ENCODE measurements at regions not wholly inside any gene's neighbourhood (a gene's known extent, or its start where the extent isn't known, plus 50 kb on each side); places are given as distances from the start of the nearest gene placed in this dataset.

GRCh38 chr5:96214442-96215197 lies 218.4 kb downstream of the PCSK1 start:
- FAIRE-seq: no peak
- no peak for TF ChIP-seq JUN (IDR thresholded peaks at IDR 0.05; ENCODE audit: low read depth, low read length)
- no peak for TF ChIP-seq KDM5A (IDR thresholded peaks at IDR 0.05; ENCODE audit: low read length)
- no peak for TF ChIP-seq TAF1 (IDR thresholded peaks at IDR 0.05; ENCODE audit: low read depth, low read length)
- TF ChIP-seq SIRT6 (IDR thresholded peaks at IDR 0.05; ENCODE audit: low read length): no peak
- TF ChIP-seq POLR2A (IDR thresholded peaks at IDR 0.05; ENCODE audit: control extremely low read depth in 1 of 2, low read depth in 2 of 2, low read length in 2 of 2): no peak
- no peak for TF ChIP-seq EZH2 (IDR thresholded peaks at IDR 0.05; ENCODE audit: low read depth, low read length, severe bottlenecking)
- TF ChIP-seq EP300 (IDR thresholded peaks at IDR 0.05; ENCODE audit: borderline replicate concordance in 1 of 2, low read depth in 2 of 2, low read length in 2 of 2): no peak
- no peak for TF ChIP-seq SP1 (IDR thresholded peaks at IDR 0.05; ENCODE audit: low read depth, low read length)
- TF ChIP-seq HDAC2 (IDR thresholded peaks at IDR 0.05; ENCODE audit: borderline replicate concordance in 1 of 2, low read depth in 2 of 2, low read length in 2 of 2): no peak
- no peak for TF ChIP-seq SP2 (IDR thresholded peaks at IDR 0.05; ENCODE audit: low read length)
- no peak for TF ChIP-seq CREB1 (IDR thresholded peaks at IDR 0.05)

More at GRCh38 chr5:96214442-96215197, 218.4 kb downstream of the PCSK1 start:
- no peaks in the 10 kb centered on the region for H4K20me1 ChIP-seq (replicated peaks in 1 of 2; ENCODE audit: control insufficient read depth in 1 of 2, insufficient read depth in 2 of 2, low read length in 2 of 2)
- H2AFZ ChIP-seq (ENCODE audit: low read length): no peak overlapping the region
- no peak overlapping the region for H3K56ac ChIP-seq (replicated peaks; ENCODE audit: insufficient read length, low read depth, low read length)
- peaks cover 0 to 1% (median 0%) of the 10 kb centered on the region in 4 experiments; a peak in 1 of 7 replicates for H3K27me3 ChIP-seq (replicated peaks in 1 of 4; ENCODE audit: control insufficient read depth in 3 of 4, extremely low read depth in 1 of 4, insufficient read depth in 3 of 4, low read length in 3 of 4)
- H3K9ac ChIP-seq (replicated peaks in 1 of 4; ENCODE audit: extremely low read depth in 1 of 4, low read depth in 3 of 4, low read length in 3 of 4): no peak overlapping the region
- H3K27ac ChIP-seq (ENCODE audit: low read depth, low read length): no peak overlapping the region
- H4K5ac ChIP-seq (ENCODE audit: insufficient read length, low read depth, low read length): no peak overlapping the region
- H4K8ac ChIP-seq (ENCODE audit: extremely low read depth, insufficient read depth, low read length): no peak overlapping the region
- no peak overlapping the region for H2BK12ac ChIP-seq (ENCODE audit: low read depth, low read length)
- H3K4me2 ChIP-seq (ENCODE audit: insufficient read depth in 1 of 2, low read depth in 2 of 2, low read length in 2 of 2): no peak overlapping the region
- H3K4ac ChIP-seq (replicated peaks; ENCODE audit: insufficient read length, low read depth, low read length): no peak overlapping the region
- ChIA-PET POLR2A (ENCODE audit: partially characterized antibody) (no interaction called here), CTCF (ENCODE audit: partially characterized antibody) (interaction anchor here (1.2 to 1.3 kb wide), 2 partner anchors 9 to 120 kb away, joined by 3 read pairs; no protein-coding TSS in a partner anchor)
- no peak overlapping the region for H3K18ac ChIP-seq (ENCODE audit: extremely low read depth, low read length)
- no peak overlapping the region for H2BK5ac ChIP-seq (ENCODE audit: low read depth, low read length)
- WGBS, 2 experiments (ENCODE audit: extremely low coverage in 1 of 2, insufficient coverage in 1 of 2, insufficient read length in 1 of 2, insufficient replicate concordance in 2 of 2, low coverage in 1 of 2, low lambda C conversion rate in 2 of 2, missing lambda C conversion rate in 1 of 2): 80% methylated on average over 3 of the region's 3 CpGs; no CpG with 5 or more reads in 1 of the 2 experiments
- H3K14ac ChIP-seq (ENCODE audit: insufficient read length): no peak overlapping the region
- H3K9me3 ChIP-seq (ENCODE audit: insufficient read depth in 2 of 2, low read depth in 1 of 2, low read length in 1 of 2): no peaks in the 10 kb centered on the region
- H3K4me1 ChIP-seq (replicated peaks in 1 of 4; ENCODE audit: control insufficient read depth in 3 of 4, insufficient read depth in 4 of 4, low read length in 3 of 4): peaks cover 0 to 3% (median 0%) of the 10 kb centered on the region in 4 experiments; a peak in 1 of 7 replicates
- H3K23me2 ChIP-seq (ENCODE audit: low read depth, low read length): no peaks in the 10 kb centered on the region; the same call in 1 of the 2 replicates
- H3K79me1 ChIP-seq (ENCODE audit: low read depth, low read length): no peaks in the 10 kb centered on the region
- DNase-seq (ENCODE audit: low read depth in 1 of 2, low spot score in 2 of 2): no peak
- H2AK5ac ChIP-seq (ENCODE audit: low read depth, low read length): no peak overlapping the region
- H3K23ac ChIP-seq (ENCODE audit: insufficient read length): no peak overlapping the region
- H2BK15ac ChIP-seq (ENCODE audit: low read length): no peak overlapping the region
- no peak overlapping the region for H2BK20ac ChIP-seq (ENCODE audit: low read length)
- H3K36me3 ChIP-seq (ENCODE audit: control insufficient read depth in 2 of 4, insufficient read depth in 4 of 4, low read length in 3 of 4): no peaks in the 10 kb centered on the region
- no peak overlapping the region for H4K91ac ChIP-seq (replicated peaks; ENCODE audit: insufficient read length, low read length)
- H2BK120ac ChIP-seq (replicated peaks; ENCODE audit: low read depth, low read length): no peak overlapping the region
- no peaks in the 10 kb centered on the region for H3K79me2 ChIP-seq (ENCODE audit: control insufficient read depth in 1 of 2, insufficient read depth in 2 of 2, low read length in 2 of 2)
- no peak overlapping the region for H3K4me3 ChIP-seq (ENCODE audit: extremely low read depth in 1 of 4, insufficient read depth in 2 of 4, low read depth in 3 of 4, low read length in 4 of 4)

Measured in H1 (cell line).